ENCODE measurements at regions not wholly inside any gene's neighbourhood (a gene's known extent, or its start where the extent isn't known, plus 50 kb on each side); places are given as distances from the start of the nearest gene placed in this dataset.
"Not testable (repeated sequence)": the region's sequence is repeated elsewhere in the genome, so short reads cannot be mapped to it uniquely, and the experiment has no call there.

- no peaks in the 10 kb centered on the region for H3K9me2 ChIP-seq (replicated peaks; ENCODE audit: insufficient read depth, low read length)
- H3K4me1 ChIP-seq (ENCODE audit: low read length): no peaks in the 10 kb centered on the region
- no peak overlapping the region for H3K4me3 ChIP-seq (ENCODE audit: low read length)
- TF ChIP-seq CTCF (IDR thresholded peaks at IDR 0.05; ENCODE audit: low read length): no peak
- TF ChIP-seq EZH2phosphoT487 (IDR thresholded peaks at IDR 0.05; ENCODE audit: low read length): no peak
- no peak for TF ChIP-seq EZH2 (optimal IDR thresholded peaks at IDR 0.05; ENCODE audit: low read depth, low read length)
- DNase-seq: no peak
- H3F3A ChIP-seq (ENCODE audit: insufficient read depth, low read length): no peaks in the 10 kb centered on the region
- no peak overlapping the region for H3K4me2 ChIP-seq (ENCODE audit: low read depth, low read length)
- no peaks in the 10 kb centered on the region for H3K36me3 ChIP-seq (replicated peaks; ENCODE audit: insufficient read depth, low read length)
- no peaks in the 10 kb centered on the region for H3K79me2 ChIP-seq (ENCODE audit: low read length)
- no peaks in the 10 kb centered on the region for H3K9me3 ChIP-seq (replicated peaks; ENCODE audit: insufficient read depth, low read length)
- H3K27ac ChIP-seq (ENCODE audit: low read length): no peak overlapping the region
- no peaks in the 10 kb centered on the region for H4K20me1 ChIP-seq (ENCODE audit: insufficient read depth, low read length)
- H3K27me3 ChIP-seq (replicated peaks; ENCODE audit: insufficient read depth, low read length): no peaks in the 10 kb centered on the region
- H2AFZ ChIP-seq (ENCODE audit: low read length): no peak overlapping the region
- no peak overlapping the region for H3K9ac ChIP-seq (ENCODE audit: low read length)
Measured at GRCh38 chr9:30280229-30280900, 2104.1 kb upstream of the ACO1 start.

- DNase-seq: no peak
- Histone ChIP-seq H3K9me3 (replicated peaks; ENCODE audit: insufficient read depth, low read length) (no peaks in the 10 kb centered on the region), H3K9ac (ENCODE audit: low read length) (no peak overlapping the region), H4K20me1 (ENCODE audit: insufficient read depth, low read length) (no peaks in the 10 kb centered on the region), H3K79me2 (ENCODE audit: low read length) (no peaks in the 10 kb centered on the region), H2AFZ (ENCODE audit: low read length) (no peak overlapping the region), H3K4me1 (ENCODE audit: low read length) (no peaks in the 10 kb centered on the region), H3K36me3 (replicated peaks; ENCODE audit: insufficient read depth, low read length) (no peaks in the 10 kb centered on the region), H3K27ac (ENCODE audit: low read length) (no peak overlapping the region), H3F3A (ENCODE audit: insufficient read depth, low read length) (no peaks in the 10 kb centered on the region), H3K4me3 (ENCODE audit: low read length) (no peak overlapping the region), H3K4me2 (ENCODE audit: low read depth, low read length) (no peak overlapping the region), H3K27me3 (replicated peaks; ENCODE audit: insufficient read depth, low read length) (no peaks in the 10 kb centered on the region), H3K9me2 (replicated peaks; ENCODE audit: insufficient read depth, low read length) (no peaks in the 10 kb centered on the region)
- TF ChIP-seq EZH2phosphoT487 (IDR thresholded peaks at IDR 0.05; ENCODE audit: low read length) (no peak), CTCF (IDR thresholded peaks at IDR 0.05; ENCODE audit: low read length) (no peak), EZH2 (optimal IDR thresholded peaks at IDR 0.05; ENCODE audit: low read depth, low read length) (no peak)
Measured at GRCh38 chr9:30289435-30289834, 2095.0 kb upstream of the ACO1 start.

GRCh38 chr9:30292026-30292425 lies 2092.4 kb upstream of the ACO1 start:
- not testable (repeated sequence) for DNase-seq; H3K9me3 ChIP-seq (replicated peaks; ENCODE audit: insufficient read depth, low read length); H3K79me2 ChIP-seq (ENCODE audit: low read length); H4K20me1 ChIP-seq (ENCODE audit: insufficient read depth, low read length); H3K36me3 ChIP-seq (replicated peaks; ENCODE audit: insufficient read depth, low read length); H3F3A ChIP-seq (ENCODE audit: insufficient read depth, low read length); H3K9ac ChIP-seq (ENCODE audit: low read length); H3K4me3 ChIP-seq (ENCODE audit: low read length); H3K9me2 ChIP-seq (replicated peaks; ENCODE audit: insufficient read depth, low read length); H2AFZ ChIP-seq (ENCODE audit: low read length); H3K27me3 ChIP-seq (replicated peaks; ENCODE audit: insufficient read depth, low read length); H3K4me1 ChIP-seq (ENCODE audit: low read length); H3K4me2 ChIP-seq (ENCODE audit: low read depth, low read length); H3K27ac ChIP-seq (ENCODE audit: low read length)

- Histone ChIP-seq H3K79me2 (ENCODE audit: low read length) (no peaks in the 10 kb centered on the region), H3K27ac (ENCODE audit: low read length) (no peak overlapping the region), H3K4me3 (ENCODE audit: low read length) (no peak overlapping the region)
Measured at GRCh38 chr9:30293231-30293630, 2091.2 kb upstream of the ACO1 start.

More at GRCh38 chr9:30293231-30293630, 2091.2 kb upstream of the ACO1 start:
- no peaks in the 10 kb centered on the region for H3K36me3 ChIP-seq (replicated peaks; ENCODE audit: insufficient read depth, low read length)
- no peaks in the 10 kb centered on the region for H3K4me1 ChIP-seq (ENCODE audit: low read length)
- H3K4me2 ChIP-seq (ENCODE audit: low read depth, low read length): no peak overlapping the region
- no peaks in the 10 kb centered on the region for H3K9me2 ChIP-seq (replicated peaks; ENCODE audit: insufficient read depth, low read length)
- no peaks in the 10 kb centered on the region for H3K9me3 ChIP-seq (replicated peaks; ENCODE audit: insufficient read depth, low read length)
- DNase-seq: no peak
- no peak overlapping the region for H2AFZ ChIP-seq (ENCODE audit: low read length)
- TF ChIP-seq EZH2 (optimal IDR thresholded peaks at IDR 0.05; ENCODE audit: low read depth, low read length) (no peak), CTCF (IDR thresholded peaks at IDR 0.05; ENCODE audit: low read length) (no peak), EZH2phosphoT487 (IDR thresholded peaks at IDR 0.05; ENCODE audit: low read length) (no peak)
- H4K20me1 ChIP-seq (ENCODE audit: insufficient read depth, low read length): no peaks in the 10 kb centered on the region
- no peak overlapping the region for H3K9ac ChIP-seq (ENCODE audit: low read length)
- no peaks in the 10 kb centered on the region for H3F3A ChIP-seq (ENCODE audit: insufficient read depth, low read length)
- H3K27me3 ChIP-seq (replicated peaks; ENCODE audit: insufficient read depth, low read length): no peaks in the 10 kb centered on the region
